ENCODE measurements at regions not wholly inside any gene's neighbourhood (a gene's known extent, or its start where the extent isn't known, plus 50 kb on each side); places are given as distances from the start of the nearest gene placed in this dataset.

DNA sequence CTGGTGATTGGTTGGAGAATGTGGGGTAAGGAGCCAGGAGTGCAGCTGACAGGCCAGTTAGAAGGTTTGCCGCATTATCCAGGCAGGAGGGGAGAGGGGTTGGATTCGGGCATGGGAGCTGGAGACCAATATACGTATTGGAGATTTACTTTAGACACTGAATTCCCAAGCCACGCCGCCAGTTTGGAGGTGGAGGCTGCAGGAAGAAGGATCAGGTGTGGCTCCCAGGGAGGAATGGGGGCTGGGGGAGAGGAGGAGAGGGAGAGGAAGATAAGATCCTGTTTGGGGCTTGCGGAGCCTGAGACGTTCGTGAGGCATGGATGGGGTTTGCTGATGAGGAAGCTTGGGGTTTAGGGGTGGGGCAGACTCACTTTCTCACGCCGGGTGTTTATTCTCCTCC, 155.1 kb upstream of the IGSF21 start:
- Histone ChIP-seq H3K27me3 (ENCODE audit: control insufficient read depth, insufficient read depth, low read length) (no peaks in the 10 kb centered on the region), H3K4me1 (ENCODE audit: control insufficient read depth, insufficient read depth, low read length) (no peaks in the 10 kb centered on the region), H3K4me3 (ENCODE audit: low read length) (no peak overlapping the region), H3K36me3 (ENCODE audit: control insufficient read depth, insufficient read depth, low read length) (no peaks in the 10 kb centered on the region), H3K9me3 (ENCODE audit: control insufficient read depth, low read depth, low read length) (no peaks in the 10 kb centered on the region), H3K27ac (ENCODE audit: low read length) (no peak overlapping the region)
- DNase-seq: no peak
- no CpG with 5 or more reads among the region's 10 CpGs for WGBS (ENCODE audit: insufficient coverage, low lambda C conversion rate)

DNA sequence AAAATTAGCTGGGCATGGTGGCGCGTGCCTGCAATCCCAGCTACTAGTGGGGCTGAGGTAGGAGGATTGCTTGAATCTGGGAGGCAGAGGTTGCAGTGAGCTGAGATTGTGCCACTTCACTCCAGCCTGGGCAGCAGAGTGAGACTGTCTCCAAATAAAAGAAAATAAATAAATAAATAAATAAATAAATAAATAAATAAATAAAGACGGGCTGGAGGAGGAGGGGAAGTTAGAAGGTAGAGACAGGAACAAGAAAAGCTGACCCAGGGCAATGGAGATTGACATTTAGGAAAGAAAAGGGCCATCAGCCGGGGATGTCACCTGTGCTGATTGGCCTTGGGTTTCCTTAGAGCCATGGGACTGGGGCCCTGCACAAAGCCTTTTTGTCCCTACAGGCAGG, 153.7 kb upstream of the IGSF21 start:
- Histone ChIP-seq H3K36me3 (ENCODE audit: control insufficient read depth, insufficient read depth, low read length) (no peaks in the 10 kb centered on the region), H3K27me3 (ENCODE audit: control insufficient read depth, insufficient read depth, low read length) (no peaks in the 10 kb centered on the region), H3K4me3 (ENCODE audit: low read length) (no peak overlapping the region), H3K4me1 (ENCODE audit: control insufficient read depth, insufficient read depth, low read length) (no peaks in the 10 kb centered on the region), H3K9me3 (ENCODE audit: control insufficient read depth, low read depth, low read length) (no peaks in the 10 kb centered on the region), H3K27ac (ENCODE audit: low read length) (no peak overlapping the region)
- no peak for DNase-seq
- WGBS (ENCODE audit: insufficient coverage, low lambda C conversion rate): 70% methylated on average over 1 of the region's 4 CpGs

DNA sequence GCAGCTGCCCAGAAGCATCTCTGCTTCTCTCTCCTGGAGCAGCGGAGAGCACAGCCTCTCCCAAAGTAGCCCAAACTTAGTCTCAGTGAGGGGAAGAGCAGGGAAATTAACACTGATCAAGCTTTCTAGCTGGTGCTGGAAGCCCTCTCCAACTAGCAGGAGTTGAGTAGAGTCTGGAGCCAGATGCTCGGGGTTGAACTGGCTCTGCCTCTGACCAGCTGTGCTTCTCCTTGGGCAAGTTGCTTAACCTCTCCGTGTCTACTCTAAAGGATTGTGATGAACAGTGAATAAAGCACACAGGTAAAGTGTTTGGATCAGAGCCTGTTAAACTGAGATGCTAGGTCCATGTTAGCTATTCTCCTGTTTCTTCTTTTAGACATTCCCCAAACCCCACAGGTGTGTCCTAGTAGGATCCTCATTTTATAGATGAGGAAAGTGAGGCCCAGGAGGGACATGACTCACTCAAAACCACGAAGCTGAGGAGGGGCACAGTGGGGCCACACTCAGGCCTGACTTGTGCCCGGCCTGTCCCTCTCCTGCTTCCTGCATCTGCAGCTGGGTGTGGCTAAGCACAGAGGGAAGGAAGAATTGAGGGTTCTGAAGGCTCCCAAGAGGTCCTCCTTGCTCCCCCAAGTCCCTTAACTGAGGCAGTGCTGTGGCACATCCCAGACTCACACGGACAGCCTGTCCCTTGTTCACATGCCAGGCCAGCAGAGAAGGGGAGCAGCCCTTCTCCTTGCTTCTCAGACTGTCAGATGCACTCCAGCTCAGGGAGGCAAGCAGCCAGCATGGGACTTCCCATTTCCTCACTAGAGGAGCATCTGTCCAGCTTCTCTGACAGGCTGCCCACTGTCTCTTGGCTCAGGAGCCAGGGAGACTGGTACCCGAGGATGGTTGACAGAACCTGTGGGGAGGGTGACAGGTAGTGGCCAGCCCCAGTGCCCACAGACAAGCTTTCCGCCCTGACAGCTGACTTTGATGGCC, 152.0 kb upstream of the IGSF21 start:
- H3K4me1 ChIP-seq (ENCODE audit: control insufficient read depth, insufficient read depth, low read length): no peaks in the 10 kb centered on the region
- no peaks in the 10 kb centered on the region for H3K9me3 ChIP-seq (ENCODE audit: control insufficient read depth, low read depth, low read length)
- H3K27ac ChIP-seq (ENCODE audit: low read length): no peak overlapping the region
- WGBS (ENCODE audit: insufficient coverage, low lambda C conversion rate): no CpG with 5 or more reads among the region's 8 CpGs
- H3K36me3 ChIP-seq (ENCODE audit: control insufficient read depth, insufficient read depth, low read length): no peaks in the 10 kb centered on the region
- H3K4me3 ChIP-seq (ENCODE audit: low read length): no peak overlapping the region
- no peak for DNase-seq
- H3K27me3 ChIP-seq (ENCODE audit: control insufficient read depth, insufficient read depth, low read length): no peaks in the 10 kb centered on the region

DNA sequence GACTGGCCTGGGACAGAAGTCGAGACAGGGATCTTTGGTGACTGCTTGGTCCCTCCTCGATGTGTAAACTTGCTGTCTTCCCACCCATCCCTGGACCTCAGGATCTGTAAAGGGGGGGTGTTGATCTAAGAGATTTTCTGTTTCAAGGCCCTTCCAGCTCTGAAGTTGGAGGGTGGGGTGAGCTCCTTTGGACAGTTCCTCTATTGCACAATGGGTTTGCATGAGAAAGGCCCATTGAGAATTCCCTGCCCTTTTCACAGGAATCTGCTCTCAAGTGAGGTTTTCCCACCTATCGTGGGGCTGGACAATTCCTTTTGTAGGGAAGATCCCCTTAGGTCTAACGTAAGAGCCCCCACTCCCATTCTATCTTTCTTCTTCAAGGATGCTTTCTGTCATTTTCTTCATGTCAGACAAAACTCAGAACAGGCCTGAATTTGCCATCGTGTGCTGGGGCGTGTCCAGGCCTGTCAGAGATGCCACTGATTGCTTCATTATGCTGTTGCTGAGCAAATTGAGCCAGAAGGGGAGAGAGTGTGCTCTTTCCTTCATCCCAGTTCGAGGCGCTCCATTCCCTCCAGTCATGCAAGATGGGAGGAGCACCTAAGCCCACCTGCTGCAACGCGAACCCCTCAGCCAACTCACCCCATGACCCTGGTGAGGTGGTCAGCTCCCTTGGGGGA, 149.9 kb upstream of the IGSF21 start:
- Histone ChIP-seq H3K36me3 (ENCODE audit: control insufficient read depth, insufficient read depth, low read length) (no peaks in the 10 kb centered on the region), H3K4me1 (ENCODE audit: control insufficient read depth, insufficient read depth, low read length) (no peaks in the 10 kb centered on the region), H3K27ac (ENCODE audit: low read length) (no peak overlapping the region), H3K9me3 (ENCODE audit: control insufficient read depth, low read depth, low read length) (no peaks in the 10 kb centered on the region), H3K27me3 (ENCODE audit: control insufficient read depth, insufficient read depth, low read length) (no peaks in the 10 kb centered on the region), H3K4me3 (ENCODE audit: low read length) (no peak overlapping the region)
- WGBS (ENCODE audit: insufficient coverage, low lambda C conversion rate): no CpG with 5 or more reads among the region's 10 CpGs
- no peak for DNase-seq

DNA sequence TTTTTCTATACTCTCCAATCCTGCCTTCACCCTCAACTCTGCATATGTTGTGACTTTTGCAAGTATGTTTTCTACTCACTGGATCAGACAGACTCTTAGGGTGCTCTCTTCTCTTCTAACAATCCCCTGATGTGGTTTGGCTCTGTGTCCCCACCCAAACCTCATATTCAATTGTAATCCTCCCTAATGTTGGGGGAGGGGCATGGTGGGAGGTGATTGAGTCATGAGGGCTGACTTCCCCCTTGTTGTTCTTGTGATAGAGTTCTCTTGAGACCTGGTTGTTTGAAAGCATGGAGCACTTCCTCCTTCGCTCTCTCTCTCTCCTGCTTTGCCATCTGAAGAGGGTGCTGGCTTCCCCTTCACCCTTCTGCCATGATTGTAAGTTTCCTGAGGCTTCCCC, 148.9 kb upstream of the IGSF21 start:
- Histone ChIP-seq H3K4me3 (ENCODE audit: low read length) (no peak overlapping the region), H3K27ac (ENCODE audit: low read length) (no peak overlapping the region), H3K27me3 (ENCODE audit: control insufficient read depth, insufficient read depth, low read length) (no peaks in the 10 kb centered on the region), H3K36me3 (ENCODE audit: control insufficient read depth, insufficient read depth, low read length) (no peaks in the 10 kb centered on the region), H3K9me3 (ENCODE audit: control insufficient read depth, low read depth, low read length) (no peaks in the 10 kb centered on the region), H3K4me1 (ENCODE audit: control insufficient read depth, insufficient read depth, low read length) (no peaks in the 10 kb centered on the region)
- no CpG with 5 or more reads among the region's 1 CpG for WGBS (ENCODE audit: insufficient coverage, low lambda C conversion rate)
- no peak for DNase-seq

DNA sequence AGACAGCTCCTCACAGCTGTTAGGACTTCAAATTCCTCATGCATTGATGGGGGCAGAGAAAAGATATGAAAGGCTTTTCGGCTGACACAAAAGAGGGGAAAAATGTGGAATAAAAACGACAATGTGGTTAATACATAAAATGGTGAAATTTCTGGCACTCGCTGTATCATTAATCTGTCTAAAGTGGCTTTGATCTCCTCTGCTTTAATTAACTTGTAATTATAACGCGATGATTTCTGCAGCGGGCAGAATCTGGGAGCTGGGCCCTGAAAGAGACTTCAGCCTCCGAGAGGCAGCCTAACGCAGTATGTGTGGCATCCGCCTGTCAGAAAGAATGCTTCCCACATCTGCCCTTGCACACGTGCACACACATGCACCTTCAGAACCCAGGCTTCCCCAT, 144.1 kb upstream of the IGSF21 start:
- H3K9me3 ChIP-seq (ENCODE audit: control insufficient read depth, low read depth, low read length): no peaks in the 10 kb centered on the region
- no peak overlapping the region for H3K4me3 ChIP-seq (ENCODE audit: low read length)
- no peaks in the 10 kb centered on the region for H3K27me3 ChIP-seq (ENCODE audit: control insufficient read depth, insufficient read depth, low read length)
- H3K36me3 ChIP-seq (ENCODE audit: control insufficient read depth, insufficient read depth, low read length): no peaks in the 10 kb centered on the region
- WGBS (ENCODE audit: insufficient coverage, low lambda C conversion rate): no CpG with 5 or more reads among the region's 10 CpGs
- H3K27ac ChIP-seq (ENCODE audit: low read length): no peak overlapping the region
- DNase-seq: no peak
- H3K4me1 ChIP-seq (ENCODE audit: control insufficient read depth, insufficient read depth, low read length): no peaks in the 10 kb centered on the region

DNA sequence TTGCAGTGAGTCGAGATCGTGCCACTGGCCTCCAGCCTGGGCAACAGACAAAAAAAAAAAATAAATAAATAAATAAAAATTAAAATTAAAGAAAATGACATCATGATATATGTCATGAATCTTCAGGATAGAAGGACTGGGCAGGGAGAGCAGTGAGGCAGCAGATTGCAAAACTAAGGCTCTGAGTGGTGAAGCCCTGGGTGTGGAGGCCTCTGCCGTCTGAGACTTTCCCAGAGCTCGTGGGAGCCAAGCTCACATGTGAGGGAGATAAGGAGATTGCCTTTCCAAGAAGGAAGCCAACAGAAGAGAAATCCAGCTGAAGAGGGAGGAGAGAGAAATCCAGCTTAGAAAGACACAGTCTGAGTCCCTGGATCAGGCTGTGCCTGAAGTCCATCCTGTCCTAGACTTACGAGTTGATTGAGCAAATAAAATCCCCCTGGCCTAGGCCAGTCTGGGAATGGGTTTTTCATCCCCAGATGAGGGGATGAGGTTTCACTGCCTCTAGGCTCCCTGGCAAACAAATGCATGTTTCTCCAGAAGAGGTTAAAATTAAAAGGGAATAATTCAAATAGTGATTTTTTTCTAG, 142.0 kb upstream of the IGSF21 start:
- Histone ChIP-seq H3K4me1 (ENCODE audit: control insufficient read depth, insufficient read depth, low read length) (no peaks in the 10 kb centered on the region), H3K27me3 (ENCODE audit: control insufficient read depth, insufficient read depth, low read length) (no peaks in the 10 kb centered on the region), H3K9me3 (ENCODE audit: control insufficient read depth, low read depth, low read length) (no peaks in the 10 kb centered on the region), H3K27ac (ENCODE audit: low read length) (no peak overlapping the region), H3K4me3 (ENCODE audit: low read length) (no peak overlapping the region), H3K36me3 (ENCODE audit: control insufficient read depth, insufficient read depth, low read length) (no peaks in the 10 kb centered on the region)
- WGBS (ENCODE audit: insufficient coverage, low lambda C conversion rate): 94% methylated on average over 2 of the region's 5 CpGs
- DNase-seq: no peak

DNA sequence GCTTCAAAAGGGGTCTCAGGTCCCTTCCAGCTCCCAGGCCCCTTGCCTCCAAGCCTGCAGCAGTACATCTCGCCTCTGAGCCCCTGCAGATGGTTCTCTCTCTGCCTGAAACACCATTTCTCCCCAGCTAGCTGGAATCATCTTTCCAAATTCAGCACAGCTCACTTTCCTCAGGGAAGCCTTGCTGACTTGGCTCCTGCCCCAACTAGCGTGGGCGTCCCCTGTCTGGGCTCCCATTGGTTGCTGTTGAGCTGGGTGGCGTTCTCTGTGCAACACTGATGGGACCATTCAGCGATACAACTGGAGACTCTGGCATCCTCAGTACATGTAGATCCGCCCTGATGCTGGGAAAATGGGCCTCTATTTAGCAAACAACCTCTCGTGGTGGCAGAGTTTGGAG, 141.3 kb upstream of the IGSF21 start:
- no peak for DNase-seq
- Histone ChIP-seq H3K9me3 (ENCODE audit: control insufficient read depth, low read depth, low read length) (no peaks in the 10 kb centered on the region), H3K27me3 (ENCODE audit: control insufficient read depth, insufficient read depth, low read length) (no peaks in the 10 kb centered on the region), H3K27ac (ENCODE audit: low read length) (no peak overlapping the region), H3K4me3 (ENCODE audit: low read length) (no peak overlapping the region), H3K36me3 (ENCODE audit: control insufficient read depth, insufficient read depth, low read length) (no peaks in the 10 kb centered on the region), H3K4me1 (ENCODE audit: control insufficient read depth, insufficient read depth, low read length) (no peaks in the 10 kb centered on the region)
- no CpG with 5 or more reads among the region's 7 CpGs for WGBS (ENCODE audit: insufficient coverage, low lambda C conversion rate)

DNA sequence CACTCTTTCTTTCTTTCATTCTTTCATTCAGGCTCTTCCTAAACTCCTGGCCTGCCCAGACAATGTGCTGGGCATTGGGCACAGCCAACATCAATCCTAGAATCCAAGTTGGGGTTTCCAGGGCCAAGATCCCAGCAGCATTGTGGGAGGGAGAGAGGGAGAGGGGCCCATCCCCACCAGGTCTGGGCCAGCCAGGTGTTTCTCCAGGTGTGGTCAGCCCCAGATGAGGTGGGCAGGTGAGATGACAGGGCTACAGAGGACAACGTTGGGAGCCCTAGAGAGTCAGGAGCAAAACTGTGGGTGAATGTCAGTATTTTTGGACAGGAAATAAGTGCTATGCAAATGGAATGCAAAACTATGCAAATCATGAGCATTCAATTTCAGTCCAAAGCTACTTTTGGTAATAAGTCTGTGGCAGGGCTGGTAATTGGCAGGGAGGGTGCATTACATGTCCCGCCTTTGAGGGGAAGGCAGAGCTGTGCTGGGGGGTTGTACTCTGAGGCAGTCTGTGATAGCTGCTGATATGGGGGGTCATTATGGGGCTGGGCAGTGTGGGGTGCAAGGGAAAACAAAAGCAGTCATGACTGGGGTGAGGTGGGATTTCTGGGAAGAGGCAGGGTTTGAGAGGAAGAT, 139.9 kb upstream of the IGSF21 start:
- no peaks in the 10 kb centered on the region for H3K27me3 ChIP-seq (ENCODE audit: control insufficient read depth, insufficient read depth, low read length)
- no peaks in the 10 kb centered on the region for H3K36me3 ChIP-seq (ENCODE audit: control insufficient read depth, insufficient read depth, low read length)
- H3K4me3 ChIP-seq (ENCODE audit: low read length): no peak overlapping the region
- no CpG with 5 or more reads among the region's 2 CpGs for WGBS (ENCODE audit: insufficient coverage, low lambda C conversion rate)
- no peak overlapping the region for H3K27ac ChIP-seq (ENCODE audit: low read length)
- no peaks in the 10 kb centered on the region for H3K4me1 ChIP-seq (ENCODE audit: control insufficient read depth, insufficient read depth, low read length)
- DNase-seq: no peak
- no peaks in the 10 kb centered on the region for H3K9me3 ChIP-seq (ENCODE audit: control insufficient read depth, low read depth, low read length)

DNA sequence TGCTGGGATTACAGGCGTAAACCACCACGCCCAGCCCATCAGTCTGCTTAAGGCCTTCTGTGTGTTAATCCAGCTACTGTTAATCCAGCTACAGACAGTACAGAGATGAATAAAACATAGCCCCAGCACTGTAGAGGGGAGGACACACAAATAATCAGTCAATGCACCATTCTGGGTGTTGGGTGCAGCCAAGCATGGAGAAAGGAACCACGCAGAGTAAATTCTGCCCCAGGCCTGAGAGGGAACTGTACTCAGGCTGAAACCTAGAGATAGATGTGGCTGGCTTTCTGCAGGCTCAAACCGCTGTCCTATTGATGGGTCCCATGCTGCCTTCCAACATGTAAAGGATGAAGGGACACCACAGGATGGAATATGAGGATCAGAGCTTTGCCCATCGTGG, 136.8 kb upstream of the IGSF21 start:
- Histone ChIP-seq H3K4me1 (ENCODE audit: control insufficient read depth, insufficient read depth, low read length) (no peaks in the 10 kb centered on the region), H3K36me3 (ENCODE audit: control insufficient read depth, insufficient read depth, low read length) (no peaks in the 10 kb centered on the region), H3K27ac (ENCODE audit: low read length) (no peak overlapping the region), H3K27me3 (ENCODE audit: control insufficient read depth, insufficient read depth, low read length) (no peaks in the 10 kb centered on the region), H3K4me3 (ENCODE audit: low read length) (no peak overlapping the region), H3K9me3 (ENCODE audit: control insufficient read depth, low read depth, low read length) (no peaks in the 10 kb centered on the region)
- WGBS (ENCODE audit: insufficient coverage, low lambda C conversion rate): no CpG with 5 or more reads among the region's 5 CpGs
- no peak for DNase-seq

Data from large intestine (tissue), 3 donors.